ENCODE measurements at regions not wholly inside any gene's neighbourhood (a gene's known extent, or its start where the extent isn't known, plus 50 kb on each side); places are given as distances from the start of the nearest gene placed in this dataset.
"Not testable (repeated sequence)": the region's sequence is repeated elsewhere in the genome, so short reads cannot be mapped to it uniquely, and the experiment has no call there.

- no peak for ATAC-seq
Measured at GRCh38 chr2:159880729-159881128, 82.7 kb upstream of the CD302 start.

DNA sequence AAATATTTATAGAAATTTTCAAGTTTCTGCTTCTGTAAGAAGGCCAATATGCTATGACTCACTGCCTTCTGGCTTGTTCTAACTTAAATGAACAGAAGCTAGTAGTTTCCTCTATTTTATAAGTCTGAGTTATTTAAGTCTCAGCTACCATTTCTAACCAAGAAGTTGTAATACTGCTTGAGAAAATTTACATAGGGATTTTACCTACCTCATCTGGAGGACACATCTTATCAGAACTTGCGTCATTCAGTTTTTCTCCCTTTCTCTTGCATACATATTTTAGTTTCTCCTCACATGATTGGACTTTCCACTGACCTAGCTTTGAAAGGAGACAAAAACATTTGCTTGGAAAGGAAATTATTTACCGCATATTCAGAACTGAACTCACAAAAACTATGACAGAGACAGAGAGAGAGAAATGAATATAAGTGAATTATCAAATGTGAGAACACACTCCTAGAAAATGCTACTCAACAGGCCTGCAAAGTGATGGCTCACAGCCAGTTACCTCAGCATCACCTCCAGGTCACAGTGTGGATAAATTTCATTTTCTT, 81.1 kb upstream of the CD302 start:
- ATAC-seq, result peak; percentile 85 to 88

GRCh38 chr2:159875083-159875482, 77.1 kb upstream of the CD302 start:
- no peak for ATAC-seq

GRCh38 chr2:159873258-159873657, 75.2 kb upstream of the CD302 start:
- no peak for ATAC-seq

DNA sequence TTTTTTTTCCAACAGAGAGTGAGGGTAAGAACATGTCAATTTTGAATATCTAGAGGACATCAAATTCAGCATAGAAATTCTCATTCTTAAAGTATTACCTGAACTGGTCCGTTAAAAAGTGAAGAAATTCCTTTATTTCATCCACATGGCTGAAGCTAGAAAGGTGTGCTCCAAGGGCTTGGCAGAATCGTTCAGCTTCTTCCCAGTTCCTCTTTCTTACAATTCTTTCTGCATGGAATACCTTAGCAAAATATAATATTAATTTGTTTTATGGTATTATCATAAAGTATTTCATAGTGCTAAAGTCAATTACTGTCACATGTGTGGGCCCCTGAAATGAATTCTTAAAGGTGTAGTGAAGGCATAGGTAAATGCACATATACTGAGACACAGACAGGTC, 74.3 kb upstream of the CD302 start:
- ATAC-seq, result no peak

DNA sequence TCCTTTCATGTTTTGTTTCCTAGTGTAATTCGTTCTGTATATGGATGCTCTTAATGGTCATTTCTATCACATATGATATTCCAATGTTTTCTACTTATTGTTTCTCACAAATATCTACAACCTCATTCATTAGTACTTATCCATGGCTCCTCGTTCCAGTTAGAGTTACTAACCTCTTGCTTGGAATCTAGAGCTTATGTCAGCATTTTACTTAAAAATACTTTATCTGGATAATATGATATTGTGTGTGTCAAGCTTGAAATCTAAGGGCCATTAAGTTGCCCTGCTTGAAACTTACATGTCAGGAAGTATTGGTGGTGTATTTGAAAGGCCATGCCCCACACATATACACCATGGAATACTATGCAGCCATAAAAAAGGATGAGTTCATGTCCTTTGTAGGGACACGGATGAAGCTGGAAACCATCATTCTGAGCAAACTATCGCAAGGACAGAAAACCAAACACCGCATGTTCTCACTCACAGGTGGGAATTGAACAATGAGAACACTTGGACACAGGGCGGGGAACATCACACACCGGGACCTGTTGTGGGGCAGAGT, 70.7 kb upstream of the CD302 start:
- ATAC-seq, result not testable (repeated sequence)

GRCh38 chr2:159867567-159868361, 69.8 kb upstream of the CD302 start:
- no peak for ATAC-seq

DNA sequence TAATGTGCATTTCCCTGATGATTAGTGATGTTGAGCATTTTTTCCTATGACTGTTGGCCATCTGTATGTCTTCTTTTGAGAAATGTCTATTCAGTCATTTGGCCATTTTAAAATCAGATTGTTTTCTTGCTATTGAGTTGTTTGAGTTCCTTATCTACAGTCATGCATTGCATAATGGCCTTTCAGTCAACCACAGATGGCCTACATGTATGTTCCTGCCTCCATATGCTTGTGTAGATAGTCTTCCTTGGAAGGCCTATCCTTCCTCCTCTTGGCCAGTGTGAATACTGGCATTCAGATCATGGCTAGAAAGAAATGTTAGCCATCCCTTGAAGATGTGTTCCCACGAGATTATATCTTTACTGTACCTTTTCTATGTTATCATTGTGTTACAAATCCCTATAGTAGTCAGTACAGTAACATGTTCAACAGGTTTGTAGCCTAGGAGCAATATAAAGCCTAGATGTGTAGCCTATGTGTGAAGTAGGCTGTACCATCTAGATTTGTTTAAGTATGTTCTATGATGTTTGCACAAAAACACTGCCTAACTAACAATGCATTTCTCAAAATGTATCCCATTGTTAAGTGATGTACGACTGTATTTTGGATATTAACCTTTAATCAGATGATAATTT, 65.6 kb upstream of the CD302 start:
- ATAC-seq, result no peak

DNA sequence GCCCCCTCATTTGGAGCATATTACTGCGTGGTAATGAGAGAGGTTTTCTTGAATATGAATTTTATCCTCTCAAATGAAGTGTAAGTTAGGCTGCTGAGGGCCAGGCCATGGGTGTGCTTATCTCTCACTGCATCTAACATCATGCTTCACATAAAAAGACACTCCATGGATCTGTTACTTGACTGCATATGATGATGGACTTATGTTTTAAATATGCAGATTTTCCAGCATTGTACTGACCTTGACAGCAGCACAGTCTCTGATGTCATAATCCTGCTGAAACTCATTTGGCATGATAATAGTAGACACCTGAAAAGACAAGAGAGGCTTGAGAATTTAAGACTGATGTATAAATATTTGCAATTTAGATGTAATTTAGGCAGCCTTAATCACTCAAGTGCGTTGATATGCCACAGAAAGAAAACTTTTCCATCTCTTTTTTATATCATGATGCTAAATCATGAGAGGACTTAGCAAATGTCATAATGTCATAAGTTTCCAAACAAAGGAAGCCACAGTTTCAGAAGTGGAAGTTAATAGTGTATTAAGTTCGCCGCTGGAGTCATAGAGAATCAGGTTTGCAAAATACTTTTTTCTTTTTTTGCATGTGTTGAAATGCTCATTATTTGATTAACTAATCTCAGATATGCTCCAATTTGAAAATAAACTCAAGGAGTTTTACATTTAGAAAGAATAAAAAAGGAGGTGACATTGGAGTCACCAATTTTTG, 62.7 kb upstream of the CD302 start:
- ATAC-seq, result no peak

DNA sequence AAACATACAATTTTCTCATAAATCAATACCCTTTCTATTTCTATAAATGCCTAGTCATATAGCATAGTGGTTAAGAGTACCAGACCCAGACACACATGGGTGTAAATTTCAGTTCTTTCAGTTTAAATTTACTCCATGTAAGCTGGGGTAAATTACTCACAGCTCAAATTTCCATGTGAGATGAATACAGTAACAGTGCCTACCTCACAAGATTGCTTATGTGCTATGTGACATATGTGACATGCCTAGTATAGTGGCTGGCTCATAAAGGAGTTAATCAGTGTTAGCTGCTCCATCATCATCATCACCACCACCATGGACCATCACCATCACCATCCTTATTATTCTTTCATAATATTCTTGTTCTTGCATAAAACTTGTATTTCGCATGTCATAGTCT, 61.6 kb upstream of the CD302 start:
- peak; percentile 56 to 70 for ATAC-seq

GRCh38 chr2:159856760-159857159, 58.8 kb upstream of the CD302 start:
- ATAC-seq, result no peak

- ATAC-seq, result no peak
Measured at GRCh38 chr2:159855557-159856061, 57.6 kb upstream of the CD302 start.

DNA sequence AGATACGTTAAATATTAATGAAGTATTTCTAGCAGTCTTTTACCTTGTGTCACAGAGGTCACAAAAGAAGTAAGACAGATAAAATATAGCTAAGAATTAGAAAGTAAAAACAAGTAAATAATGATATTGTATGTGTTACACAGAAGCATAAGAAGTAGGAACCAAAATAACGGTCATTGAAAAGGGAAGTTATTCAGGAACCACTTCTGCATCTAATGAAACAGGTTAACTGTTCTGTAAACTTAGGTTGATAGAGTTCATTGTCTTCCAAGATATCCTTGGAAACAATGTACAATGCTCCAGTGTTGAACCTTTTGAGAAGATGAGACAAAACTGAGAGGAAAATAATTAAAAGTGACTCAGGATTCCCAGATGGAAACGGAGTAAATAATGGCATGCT, 57.1 kb upstream of the CD302 start:
- no peak for ATAC-seq

- no peak for ATAC-seq
Measured at GRCh38 chr2:159854481-159854880, 56.5 kb upstream of the CD302 start.

GRCh38 chr2:159853101-159853500, 55.1 kb upstream of the CD302 start:
- ATAC-seq, result no peak

- no peak for ATAC-seq
Measured at GRCh38 chr2:159851941-159852340, 53.9 kb upstream of the CD302 start.

DNA sequence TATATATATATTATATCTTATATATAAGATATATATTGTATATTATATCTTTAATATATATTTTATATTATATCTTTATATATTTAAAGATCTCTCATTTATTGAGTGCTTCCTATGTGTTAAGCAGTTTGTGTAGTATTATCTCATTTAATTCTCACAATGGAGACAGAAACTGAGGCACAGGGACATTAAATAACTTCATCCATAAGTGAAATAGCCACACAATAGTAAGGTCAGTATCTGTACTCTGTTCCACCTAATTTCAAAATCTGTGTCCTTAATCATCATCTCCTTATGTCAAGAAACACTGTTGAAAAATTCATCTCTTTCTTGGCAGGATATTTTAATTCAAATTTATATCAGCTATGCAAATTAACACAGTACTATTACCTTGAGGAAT, 52.8 kb upstream of the CD302 start:
- ATAC-seq, result no peak

DNA sequence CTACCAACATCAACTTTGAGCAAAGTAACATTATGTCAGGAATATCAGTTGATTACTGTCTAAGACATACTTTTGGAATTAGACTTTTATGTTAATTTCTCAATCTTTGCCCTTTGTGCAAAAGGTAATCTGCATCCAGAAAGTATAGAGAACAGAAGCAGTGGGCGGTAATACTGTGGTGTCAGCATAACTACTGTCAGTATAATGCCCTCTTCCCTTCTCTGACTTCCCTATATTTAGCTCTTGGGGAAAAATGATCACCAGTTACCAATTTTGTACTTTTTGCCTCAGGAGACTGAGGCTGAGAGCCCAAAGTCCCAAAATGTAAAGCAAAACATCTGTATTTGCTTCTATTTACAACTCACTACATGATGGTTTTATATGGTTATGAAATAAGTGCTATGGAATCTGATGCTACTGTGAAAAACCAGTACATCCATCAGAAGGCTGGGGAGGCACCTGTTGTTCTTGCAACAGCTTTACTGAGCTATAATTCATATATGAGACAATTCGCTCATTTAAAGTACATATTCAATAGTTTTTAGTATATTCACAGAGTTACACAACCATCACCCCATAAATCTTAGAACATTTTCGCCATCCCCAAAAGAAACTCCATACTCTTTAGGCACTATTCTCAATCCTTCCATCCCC, 51.3 kb upstream of the CD302 start:
- no peak for ATAC-seq

All from activated CD4-positive, CD25-positive, alpha-beta regulatory T cell treated with anti-CD3 and anti-CD28 coated beads, Interleukin-2, amount 50 U/mL, for 24 hours (primary cell).